ENCODE measurements at regions not wholly inside any gene's neighbourhood (a gene's known extent, or its start where the extent isn't known, plus 50 kb on each side); places are given as distances from the start of the nearest gene placed in this dataset.

DNA sequence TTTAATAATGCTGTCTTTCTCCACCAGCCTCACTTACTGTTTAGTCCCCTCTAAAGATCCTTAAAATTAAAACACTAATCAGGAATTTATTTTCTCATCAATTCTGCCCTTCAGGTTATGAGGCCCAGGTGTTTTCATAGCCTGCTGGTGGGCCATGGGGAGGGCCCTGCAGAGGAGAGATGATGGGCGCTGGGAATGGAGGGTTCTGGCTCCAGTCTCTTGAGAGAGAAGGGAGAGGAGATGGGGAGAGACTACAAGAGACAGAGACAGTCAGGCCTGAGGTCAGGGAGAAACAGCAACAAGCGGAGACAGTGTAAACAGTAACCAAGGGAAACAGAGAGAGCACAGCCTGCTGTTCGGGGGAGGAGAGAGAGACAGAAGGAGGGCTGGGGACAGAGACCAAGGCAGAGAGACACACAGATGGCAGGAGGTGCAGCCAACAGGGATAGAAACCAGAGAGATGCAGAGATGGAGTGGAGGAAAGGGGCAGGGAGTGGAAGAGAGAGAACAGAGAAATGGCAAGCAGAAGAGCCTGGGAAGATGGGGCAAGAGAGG, 187.3 kb upstream of the SYT13 start:
- DNase-seq (ENCODE audit: low read depth) = no peak

DNA sequence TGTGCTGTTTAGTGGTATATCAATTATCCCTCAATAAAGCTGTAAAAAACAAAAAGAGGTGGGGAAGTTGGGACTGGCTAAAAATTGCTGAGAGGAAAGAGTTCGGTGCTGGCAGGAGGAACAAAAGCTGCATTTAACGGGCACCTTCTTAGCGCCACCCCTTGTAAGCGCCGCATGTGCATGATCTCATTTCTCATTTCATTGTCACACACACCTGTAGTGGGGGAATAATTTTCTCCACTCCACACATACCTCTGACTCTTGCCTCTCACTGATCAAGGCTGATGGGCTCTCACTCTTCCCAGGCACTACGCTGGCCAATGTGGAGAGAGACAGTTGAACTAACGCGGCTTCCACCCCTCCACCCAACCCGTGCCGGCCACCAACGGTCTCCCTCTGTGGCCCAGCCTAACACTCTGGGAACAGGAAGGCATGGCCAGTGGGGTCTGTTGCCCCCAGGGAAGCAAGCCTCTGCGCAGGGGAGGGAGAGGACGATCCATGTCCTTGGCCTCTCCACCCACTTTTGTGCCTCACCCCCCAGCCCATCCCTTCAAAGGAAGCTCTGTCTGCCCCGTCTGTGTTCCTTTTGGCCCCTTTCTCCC, 186.7 kb upstream of the SYT13 start:
- no peak for DNase-seq (ENCODE audit: low read depth)

DNA sequence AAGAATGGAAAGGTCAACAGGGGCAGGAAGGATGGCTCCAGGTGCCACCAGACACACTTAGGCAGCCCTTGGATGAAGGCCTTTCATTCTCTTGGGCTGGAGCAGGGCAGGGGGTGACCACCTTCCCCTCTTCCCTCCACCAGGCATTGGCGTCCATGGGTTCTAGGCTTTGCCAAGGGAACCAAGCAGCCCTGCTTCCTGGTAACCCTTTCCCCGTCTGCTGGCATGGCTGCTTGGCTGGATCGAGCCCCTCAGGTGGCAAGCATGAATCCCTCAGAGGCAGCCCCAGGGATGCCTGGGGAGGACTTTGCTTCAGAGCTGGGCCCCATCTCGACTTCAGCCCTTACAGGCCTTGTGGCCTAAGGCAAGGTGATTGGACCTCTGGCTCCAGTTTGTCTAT, 185.1 kb upstream of the SYT13 start:
- DNase-seq (ENCODE audit: low read depth) = no peak

DNA sequence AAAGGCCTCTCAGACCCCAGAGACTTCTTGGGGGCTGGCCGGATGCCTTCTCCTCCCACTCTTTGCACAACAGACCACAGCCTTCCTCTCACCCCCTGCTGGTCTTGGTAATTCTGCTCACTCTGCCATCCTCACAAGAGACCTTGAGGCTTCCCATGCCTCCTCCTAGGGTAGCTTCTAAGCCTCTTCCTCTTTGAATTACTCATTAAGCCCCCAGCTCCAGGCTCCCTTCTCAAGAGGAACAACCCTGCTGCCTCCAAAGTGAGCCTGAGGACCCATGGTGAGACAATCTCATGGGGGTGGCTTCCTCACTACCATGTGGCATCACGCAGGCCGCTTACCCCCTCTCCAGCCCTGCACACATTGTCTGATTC, 184.6 kb upstream of the SYT13 start:
- DNase-seq (ENCODE audit: low read depth) = no peak

DNA sequence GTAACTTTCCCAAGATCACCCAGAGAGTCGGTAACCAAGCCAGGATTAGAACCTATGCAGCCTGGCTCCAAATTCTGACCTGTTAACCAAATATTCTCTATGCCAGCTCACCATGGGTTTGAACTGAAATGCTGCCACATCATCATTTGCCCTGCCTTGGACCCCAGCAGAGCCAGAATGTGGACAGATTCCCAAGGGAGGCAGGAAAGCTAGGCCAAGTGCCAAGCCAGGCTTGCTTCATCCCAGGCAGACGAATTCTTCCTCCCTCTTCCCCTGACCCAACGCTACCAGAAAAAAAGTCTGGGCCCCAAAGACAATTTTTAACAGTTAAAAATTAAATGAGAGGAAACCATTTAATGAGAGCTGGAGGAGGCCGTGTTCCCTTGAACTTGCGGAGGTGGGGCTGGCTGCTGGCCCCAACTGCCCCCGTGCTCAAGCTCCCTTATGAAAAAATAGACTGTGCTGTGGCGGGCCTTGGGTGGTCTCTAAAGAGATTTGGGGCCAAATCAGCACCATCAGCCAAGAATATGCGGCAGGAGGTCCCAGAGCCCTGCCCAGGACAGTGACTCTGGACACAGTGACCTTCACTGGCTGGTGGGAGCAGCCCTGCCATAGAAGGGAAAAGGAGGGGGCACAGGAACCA, 184.1 kb upstream of the SYT13 start:
- DNase-seq (ENCODE audit: low read depth) = no peak

DNA sequence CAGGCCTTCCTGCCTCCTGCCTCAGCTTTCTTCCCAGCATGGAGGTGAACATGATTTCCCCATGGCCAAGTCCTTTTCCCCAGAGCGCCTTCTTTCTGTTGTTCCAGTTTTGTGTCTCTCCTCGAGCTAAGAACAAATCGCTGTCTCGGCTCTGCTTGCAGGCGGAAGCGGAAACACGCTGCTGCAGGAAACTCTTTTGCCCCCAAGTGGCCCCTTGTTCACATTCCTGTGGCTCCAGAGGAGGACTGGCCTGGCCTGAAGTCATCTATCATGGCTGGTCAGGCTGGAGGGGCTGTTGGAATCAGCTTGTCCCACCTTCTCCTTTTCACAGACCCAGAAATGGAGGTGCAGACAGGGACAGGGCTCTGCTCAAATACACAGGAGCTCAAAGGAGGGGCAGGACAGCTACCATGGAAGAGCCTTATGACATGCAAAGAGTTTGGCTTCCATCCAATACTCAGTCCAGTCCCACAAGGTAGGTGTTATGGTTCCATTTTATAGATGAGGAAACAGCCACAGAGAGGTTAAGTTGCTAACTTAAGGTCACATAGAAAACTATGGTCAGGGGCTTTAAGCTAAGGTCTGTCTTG, 182.2 kb upstream of the SYT13 start:
- DNase-seq (ENCODE audit: low read depth) = no peak

DNA sequence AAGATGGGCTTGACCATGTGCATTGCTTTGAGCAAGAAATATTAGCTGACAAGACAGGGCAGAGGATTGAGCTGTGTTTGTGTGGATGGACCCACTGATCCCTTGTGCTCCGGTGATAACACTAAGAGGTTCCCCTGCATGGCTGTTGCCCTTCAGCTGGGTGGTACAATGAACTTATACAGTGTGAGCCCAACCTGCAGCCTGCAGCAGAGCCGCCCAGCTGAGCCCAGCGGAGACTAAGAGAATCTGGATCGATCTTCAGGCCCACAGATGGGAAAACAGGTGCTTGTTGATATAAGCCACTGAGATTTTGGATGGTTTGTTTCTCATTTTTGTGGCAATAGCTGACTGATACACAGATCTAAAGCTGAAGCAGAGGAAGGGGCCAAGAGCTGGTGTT, 177.4 kb upstream of the SYT13 start:
- DNase-seq (ENCODE audit: low read depth) = no peak

DNA sequence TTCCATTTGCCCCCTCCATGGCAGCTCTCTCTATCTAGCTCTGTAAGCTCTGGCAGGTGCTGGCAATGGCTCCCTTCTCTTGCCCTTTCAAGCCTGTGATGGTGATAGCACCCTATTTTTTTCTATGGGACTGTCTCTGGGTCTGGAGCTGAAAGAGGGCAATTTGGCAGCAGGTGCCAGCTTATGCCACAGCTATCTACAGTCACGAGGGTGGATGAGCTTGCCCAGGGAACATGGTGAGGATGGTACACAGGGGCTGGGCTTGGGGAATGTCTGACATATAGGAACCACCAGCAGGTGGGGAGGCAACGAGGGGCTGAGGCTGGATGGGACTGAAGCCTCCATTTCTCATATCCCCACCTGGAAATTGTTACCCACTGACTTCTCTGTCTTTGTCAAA, 175.4 kb upstream of the SYT13 start:
- DNase-seq (ENCODE audit: low read depth) = no peak

DNA sequence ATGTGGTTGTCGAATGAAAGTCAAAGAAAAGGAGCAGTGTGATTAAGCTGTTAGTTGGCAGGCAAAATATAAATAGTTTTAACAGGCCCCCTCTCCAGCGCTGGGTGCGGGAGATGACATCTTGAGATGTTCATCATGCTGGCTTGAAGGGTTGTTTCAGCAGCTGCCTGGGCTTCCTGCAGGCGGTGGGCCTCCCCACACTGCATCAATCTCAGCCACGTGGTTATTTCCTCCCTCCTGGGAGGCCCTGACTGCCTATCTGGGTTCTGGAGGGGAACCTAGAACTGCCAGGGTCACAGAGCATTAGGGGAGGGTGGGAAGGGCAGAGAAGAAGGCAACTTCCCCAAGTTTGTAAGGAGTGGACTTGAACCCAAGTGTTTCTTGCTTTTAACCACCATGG, 173.3 kb upstream of the SYT13 start:
- no peak for DNase-seq (ENCODE audit: low read depth)

DNA sequence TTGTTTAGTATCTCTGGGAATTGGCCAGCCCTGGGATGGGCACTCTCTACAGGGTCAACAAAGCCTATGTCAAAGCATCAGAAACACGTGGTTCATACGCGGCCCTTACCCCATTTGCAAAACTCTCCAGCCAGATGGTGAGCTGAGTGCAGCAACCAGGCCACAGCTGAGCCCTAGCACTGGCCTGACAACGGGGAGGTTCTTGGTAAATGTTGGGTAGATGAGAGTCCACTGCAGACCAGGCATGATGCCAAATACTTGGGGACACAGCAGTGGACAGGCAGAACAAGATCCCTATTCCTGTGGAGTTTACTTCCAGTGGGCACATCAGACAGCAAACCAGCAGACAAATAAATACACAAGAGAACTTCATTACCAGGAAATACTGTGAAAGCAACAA, 172.1 kb upstream of the SYT13 start:
- no peak for DNase-seq (ENCODE audit: low read depth)

DNA sequence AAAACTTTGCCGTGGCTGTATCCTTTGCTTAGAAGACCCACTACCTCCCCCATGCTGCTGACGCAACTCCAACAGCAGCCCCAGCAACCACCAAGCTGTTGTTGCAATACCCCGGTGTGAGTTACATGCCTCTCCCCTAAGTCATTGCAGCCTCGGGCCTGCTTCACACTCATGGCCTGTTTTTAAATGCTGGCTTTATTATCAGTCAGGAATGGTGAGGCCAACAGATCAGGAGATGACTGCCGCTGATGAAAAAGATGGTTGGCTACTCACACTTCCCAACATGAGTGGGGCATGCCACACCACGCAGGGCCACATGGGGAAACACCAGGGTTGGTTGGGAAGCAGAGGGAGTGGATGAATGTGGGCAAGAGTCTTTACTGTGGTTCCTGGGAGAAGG, 171.5 kb upstream of the SYT13 start:
- peak; percentile 82 for DNase-seq (ENCODE audit: low read depth)

DNA sequence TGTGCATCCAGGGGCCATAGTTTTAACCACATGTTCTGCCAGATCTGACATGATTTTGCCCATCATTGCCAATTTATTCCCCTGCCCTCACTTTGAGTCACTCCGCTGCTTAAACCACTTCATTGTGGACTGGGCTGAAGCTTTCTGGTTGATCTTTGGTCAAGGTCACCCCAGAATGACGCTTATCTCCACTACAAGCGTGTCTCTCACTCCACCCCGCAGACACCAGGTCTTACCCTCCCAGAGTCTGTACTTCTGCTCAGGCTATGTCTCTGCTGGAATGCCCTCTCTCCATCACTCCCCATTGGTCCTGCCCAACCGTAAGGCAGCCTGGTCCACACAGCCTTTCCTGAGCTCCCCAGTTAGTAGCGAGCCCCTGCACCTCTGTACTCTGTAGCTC, 170.5 kb upstream of the SYT13 start:
- no peak for DNase-seq (ENCODE audit: low read depth)

DNA sequence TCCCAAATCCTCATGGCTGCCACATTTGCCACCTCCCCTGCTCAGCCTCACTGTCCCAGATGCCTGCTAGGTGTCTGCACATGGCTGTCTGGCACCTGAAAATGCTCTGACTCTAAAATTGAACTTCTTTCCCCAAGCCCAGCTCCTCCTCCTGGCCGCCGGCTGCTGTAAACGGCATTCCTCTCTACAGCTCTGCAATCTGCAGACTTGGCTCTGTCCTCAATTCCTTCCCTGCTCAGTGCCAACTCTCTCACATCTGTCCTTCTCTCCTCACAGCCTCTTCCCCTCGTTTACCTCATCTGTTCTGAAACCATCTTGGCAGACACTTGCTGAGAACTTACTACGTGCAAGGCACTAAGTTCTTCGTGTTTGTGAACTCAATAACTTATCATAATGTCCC, 169.4 kb upstream of the SYT13 start:
- DNase-seq (ENCODE audit: low read depth) = no peak

DNA sequence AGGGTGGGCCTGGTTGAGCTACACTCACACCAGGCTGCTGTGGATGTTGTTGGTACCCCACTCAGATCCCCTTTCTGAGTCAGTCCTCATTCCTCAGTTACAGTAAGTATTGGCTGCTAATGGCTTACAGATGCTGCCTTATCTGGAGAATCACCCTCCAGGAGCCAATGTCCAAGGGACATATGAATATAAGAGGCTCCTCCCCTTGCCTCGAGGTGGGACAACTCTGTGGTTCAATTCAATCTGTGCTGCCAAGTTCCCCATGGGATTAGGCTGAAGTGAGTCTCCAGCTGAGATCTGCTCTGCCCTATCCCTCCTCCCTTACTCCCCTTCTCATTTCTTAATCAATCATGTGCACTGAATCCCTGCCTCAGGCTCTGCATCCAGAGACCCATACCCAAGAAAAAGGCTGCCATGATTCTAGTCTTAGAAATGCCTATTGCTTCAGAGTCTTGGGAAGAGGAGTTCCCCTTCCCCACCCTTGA, 168.8 kb upstream of the SYT13 start:
- DNase-seq (ENCODE audit: low read depth) = no peak

DNA sequence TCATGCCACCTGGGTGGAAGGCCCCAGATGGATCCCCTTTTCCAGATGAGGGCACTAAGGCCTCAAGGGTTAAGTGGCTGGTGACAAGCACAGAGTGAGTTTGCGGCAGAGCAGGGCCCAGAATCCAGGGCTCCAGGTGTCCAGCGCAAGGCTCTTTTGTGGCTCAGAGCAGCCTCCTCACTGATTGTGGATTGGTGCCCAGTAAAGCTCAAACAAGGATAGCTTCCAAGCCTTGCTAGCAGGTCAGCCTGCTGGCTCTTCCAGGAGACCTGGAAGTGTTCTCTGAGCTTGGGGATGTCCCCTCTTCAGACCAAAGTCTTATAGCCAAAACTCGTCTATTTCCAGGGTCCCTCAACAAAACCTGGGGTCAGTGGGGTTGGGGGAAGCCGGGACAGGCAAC, 167.6 kb upstream of the SYT13 start:
- no peak for DNase-seq (ENCODE audit: low read depth)

DNA sequence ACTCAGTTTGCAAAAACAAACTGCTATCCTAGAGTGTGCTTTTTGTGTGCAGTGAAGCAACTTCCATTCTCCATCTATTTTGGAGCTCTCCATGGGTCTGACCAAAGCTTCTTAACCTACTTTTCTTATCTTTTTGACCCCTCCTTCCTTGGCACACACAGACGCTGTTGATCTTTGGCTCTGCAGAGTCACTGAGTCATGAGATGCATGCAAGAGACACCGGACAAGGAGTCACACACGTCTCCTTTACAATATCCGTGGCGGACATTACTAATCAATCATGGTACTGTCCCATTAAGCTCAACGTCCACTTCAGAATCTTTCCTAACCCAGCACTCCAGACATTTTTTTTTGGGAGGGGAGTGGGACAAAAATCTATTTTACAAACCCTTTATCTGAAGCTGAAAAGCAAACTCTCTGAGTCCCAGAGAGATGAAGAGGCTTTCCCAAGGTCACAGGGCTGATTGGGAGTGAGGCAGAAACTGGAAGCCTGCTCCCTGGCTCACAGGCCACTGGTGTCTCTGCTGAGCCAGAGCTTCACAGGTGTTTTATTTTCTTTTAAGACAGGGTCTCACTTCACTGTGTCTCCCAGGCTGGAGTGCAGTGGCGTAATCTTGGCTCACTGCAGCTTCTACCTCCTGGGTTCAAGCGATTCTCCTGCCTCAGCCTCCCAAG, 165.8 kb upstream of the SYT13 start:
- peak; percentile 31 for DNase-seq (ENCODE audit: low read depth)

DNA sequence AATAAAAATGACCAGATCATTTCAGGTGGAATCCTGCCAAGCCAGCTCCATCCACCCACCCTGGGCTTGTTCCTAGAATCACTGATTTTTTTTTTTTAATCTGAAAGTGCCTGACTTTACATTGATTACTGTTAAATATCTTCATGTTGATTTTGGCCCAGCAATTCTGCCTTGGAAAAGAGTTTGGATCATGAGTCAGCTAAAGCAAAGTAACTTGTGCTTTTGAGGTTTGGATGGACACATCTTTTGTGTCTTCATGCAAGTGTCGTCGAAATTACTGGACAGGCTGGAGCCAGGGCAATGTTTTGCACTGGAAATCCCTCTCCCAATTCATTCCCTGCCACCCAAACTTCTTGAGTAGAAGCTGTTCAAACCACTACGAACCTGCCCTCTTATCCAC, 164.0 kb upstream of the SYT13 start:
- DNase-seq (ENCODE audit: low read depth) = no peak

DNA sequence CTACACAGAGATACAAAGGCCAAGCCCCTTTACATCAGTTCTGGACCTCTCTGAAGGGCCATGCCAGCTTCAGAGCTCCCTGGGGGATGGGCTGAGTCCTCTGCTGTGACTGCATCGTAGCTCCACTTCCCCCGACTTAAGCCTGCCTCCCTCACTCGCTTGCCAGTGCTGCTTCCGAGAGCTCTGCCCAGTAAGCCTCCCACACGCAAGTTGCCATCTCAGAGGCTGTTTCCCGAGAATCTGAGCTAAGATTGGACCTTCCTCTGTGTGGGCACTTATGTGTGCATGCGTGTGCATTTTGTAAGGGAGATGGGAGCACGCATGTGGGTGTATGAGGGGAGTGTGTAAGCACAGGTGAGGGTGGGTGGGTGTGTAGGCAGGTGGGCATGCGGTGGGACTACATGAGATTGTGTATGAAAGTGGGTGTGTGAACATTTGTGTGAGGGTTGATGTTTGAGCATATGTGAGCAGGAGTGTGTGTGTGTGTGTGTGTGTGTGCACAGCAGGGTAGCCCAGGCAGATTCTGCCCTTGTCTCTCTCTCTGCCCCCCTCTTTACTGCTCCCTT, 163.0 kb upstream of the SYT13 start:
- no peak for DNase-seq (ENCODE audit: low read depth)

DNA sequence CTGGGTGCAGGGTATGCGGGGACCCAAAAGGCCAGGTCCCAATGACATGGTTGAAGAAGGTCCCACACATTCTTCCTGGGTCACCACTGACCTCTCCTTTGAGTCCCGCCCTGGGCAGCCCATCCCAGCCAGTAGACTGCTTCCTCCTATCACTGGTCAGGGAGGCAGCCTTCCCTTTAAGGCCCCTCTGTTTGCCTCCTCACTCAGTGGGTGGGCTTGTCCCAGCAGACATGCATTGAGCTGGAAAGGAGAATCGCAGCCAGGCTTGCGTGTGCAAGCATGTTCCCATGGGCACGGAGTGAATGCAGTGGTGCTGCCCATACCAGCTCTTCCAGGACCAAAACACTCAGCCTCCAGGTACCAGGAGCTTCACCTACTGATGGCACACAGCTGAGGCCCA, 162.4 kb upstream of the SYT13 start:
- no peak for DNase-seq (ENCODE audit: low read depth)

DNA sequence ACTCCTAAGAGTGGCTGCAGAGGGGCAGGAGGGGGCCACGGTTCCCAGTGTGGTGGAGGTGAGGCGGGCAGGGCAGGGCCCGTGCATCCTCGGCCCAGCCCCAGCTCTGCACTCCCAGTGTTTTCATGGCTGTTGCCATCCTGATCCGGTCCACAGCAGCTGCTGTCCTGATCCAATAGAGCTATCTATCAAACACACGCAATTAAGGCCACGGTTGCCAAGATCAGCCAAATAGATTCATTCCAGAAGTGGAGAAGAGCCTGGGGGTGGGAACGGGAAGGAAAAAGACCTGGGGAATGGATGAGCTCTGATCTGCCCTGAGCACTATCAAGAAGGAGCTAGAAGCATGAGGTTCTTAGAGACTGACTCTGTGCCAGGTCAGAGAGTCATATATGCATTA, 160.9 kb upstream of the SYT13 start:
- DNase-seq (ENCODE audit: low read depth) = no peak

DNA sequence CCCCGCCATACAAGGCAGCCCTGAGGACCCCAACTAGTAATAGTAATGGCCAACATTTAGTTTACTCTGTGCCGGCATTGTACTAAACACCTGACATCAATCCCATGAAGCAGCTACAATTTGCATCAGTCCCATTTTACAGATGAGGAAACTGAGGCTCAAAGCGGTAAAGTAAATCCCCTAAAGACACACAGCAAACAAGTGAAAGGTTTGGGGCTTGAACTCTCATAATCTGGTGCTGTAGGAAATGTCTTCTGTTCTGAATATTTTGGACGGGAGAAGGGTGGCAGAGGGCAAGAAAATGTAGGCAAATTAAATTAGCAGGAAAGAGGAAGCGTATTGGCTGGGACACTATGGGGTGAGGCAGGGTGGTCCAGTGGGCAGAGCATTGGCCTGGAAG, 160.3 kb upstream of the SYT13 start:
- no peak for DNase-seq (ENCODE audit: low read depth)

DNA sequence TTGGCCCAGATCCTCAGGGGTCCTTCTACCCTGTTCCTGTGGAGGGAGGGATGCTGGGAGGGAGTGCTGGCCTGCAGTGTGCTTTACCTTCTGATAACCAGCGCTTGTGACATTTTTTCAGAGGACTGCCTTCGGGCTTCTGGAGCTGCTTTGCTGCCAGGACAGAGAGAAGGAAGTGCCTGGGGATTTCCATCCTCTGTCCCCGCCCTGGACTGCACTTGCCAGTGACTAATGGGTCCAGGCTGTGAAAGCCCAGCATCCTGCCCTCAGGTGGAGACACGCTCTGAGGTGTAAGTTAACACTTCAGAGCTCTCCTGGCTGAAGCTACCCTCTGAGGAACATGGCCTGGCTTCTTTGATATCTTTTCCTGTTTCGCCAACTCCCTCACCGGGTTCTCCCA, 158.7 kb upstream of the SYT13 start:
- peak; percentile 23 for DNase-seq (ENCODE audit: low read depth)

DNA sequence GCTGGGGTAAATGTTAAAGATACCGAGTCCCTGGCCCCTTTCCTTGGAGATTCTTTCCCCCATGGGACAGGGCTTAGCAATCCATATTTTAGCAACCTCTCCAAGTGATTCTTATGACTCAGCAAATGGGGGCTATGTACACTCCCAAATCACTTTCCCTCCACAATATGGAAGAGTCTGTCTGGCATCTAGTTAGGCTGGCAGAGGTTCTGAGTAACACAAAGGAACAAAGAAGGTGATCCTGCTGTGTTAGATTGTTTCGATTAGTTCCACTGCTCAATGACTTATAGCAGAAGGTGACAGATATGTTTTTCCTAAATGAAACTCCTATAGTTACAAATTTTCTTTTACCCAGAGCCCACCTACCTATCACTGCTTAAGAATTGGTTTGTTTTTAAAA, 154.0 kb upstream of the SYT13 start:
- no peak for DNase-seq (ENCODE audit: low read depth)
